Aorta (tissue), 5 donors: ENCODE measurements at regions not wholly inside any gene's neighbourhood (a gene's known extent, or its start where the extent isn't known, plus 50 kb on each side); places are given as distances from the start of the nearest gene placed in this dataset.

Experiments used
- ATAC-seq: fragments of 200-7000 bp; cut with Tn5 transposase; one replicate; pipeline ENCODE4 v1.9.1; 2022; ENCODE audit warnings: moderate library complexity; ENCODE audit not compliant: low FRiP score
- DNase-seq, 2 donors: peaks; one replicate each; pipeline ENCODE4 v3.0.0-alpha.2; 2020
- H3K27ac ChIP-seq, 2 donors: one replicate each; pipeline ENCODE4 v1.5.1; 2013; ENCODE audit warnings: low read length in 2 of 2, mild to moderate bottlenecking in 2 of 2, moderate library complexity in 2 of 2, control low read depth in 1 of 2, inconsistent platforms in 1 of 2, low read depth in 1 of 2
- H3K27me3 ChIP-seq, 2 donors: one replicate each; pipeline ENCODE4 v1.6.1; 2013; ENCODE audit warnings: control low read depth in 1 of 2, low read length in 1 of 2, mild to moderate bottlenecking in 1 of 2, moderate library complexity in 1 of 2; ENCODE audit not compliant: insufficient read depth in 2 of 2, control insufficient read depth in 1 of 2
- H3K36me3 ChIP-seq, 2 donors: one replicate each; pipeline ENCODE4 v1.6.1; 2013; ENCODE audit warnings: control low read depth in 1 of 2, low read length in 1 of 2, mild to moderate bottlenecking in 1 of 2; ENCODE audit not compliant: insufficient read depth in 2 of 2, control insufficient read depth in 1 of 2
- H3K4me1 ChIP-seq, 2 donors: one replicate each; pipeline ENCODE4 v1.6.1; 2013; ENCODE audit warnings: low read length in 2 of 2, control low read depth in 1 of 2, mild to moderate bottlenecking in 1 of 2, moderate library complexity in 1 of 2; ENCODE audit not compliant: insufficient read depth in 2 of 2, control insufficient read depth in 1 of 2
- H3K4me3 ChIP-seq, 2 donors: one replicate each; pipeline ENCODE4 v1.5.1; 2013; ENCODE audit warnings: low read length in 2 of 2, control low read depth in 1 of 2, mild to moderate bottlenecking in 1 of 2
- H3K9me3 ChIP-seq: one replicate; pipeline ENCODE4 v1.6.1; 2013; ENCODE audit warnings: mild to moderate bottlenecking, low read length; ENCODE audit not compliant: control insufficient read depth
- WGBS, 2 donors: extraction: QIAGEN DNeasy Blood & Tissue Kit; methylation state at CpG; one replicate each; pipeline ENCODE4 v1.1.7; 2013; 5-methylcytosine and 5-hydroxymethylcytosine counted together
- intact Hi-C, 2 donors: fragments of 100-400 bp; cut with DNase I; formaldehyde crosslinking; loops; one replicate each; pipeline versions ENCODE4 v1.14.2 to v1.15.0; 2022
- donor health status: healthy with polysubstance abuse.
- donor health status: Bipolar disorder and iron deficiency.
- donor health status: DM: no; HTN: no; CAD: no.
- donor health status: DM: no; HTN: no; CAD: no.
- donor health status: DM: yes; HTN: yes; CAD: no.

DNA sequence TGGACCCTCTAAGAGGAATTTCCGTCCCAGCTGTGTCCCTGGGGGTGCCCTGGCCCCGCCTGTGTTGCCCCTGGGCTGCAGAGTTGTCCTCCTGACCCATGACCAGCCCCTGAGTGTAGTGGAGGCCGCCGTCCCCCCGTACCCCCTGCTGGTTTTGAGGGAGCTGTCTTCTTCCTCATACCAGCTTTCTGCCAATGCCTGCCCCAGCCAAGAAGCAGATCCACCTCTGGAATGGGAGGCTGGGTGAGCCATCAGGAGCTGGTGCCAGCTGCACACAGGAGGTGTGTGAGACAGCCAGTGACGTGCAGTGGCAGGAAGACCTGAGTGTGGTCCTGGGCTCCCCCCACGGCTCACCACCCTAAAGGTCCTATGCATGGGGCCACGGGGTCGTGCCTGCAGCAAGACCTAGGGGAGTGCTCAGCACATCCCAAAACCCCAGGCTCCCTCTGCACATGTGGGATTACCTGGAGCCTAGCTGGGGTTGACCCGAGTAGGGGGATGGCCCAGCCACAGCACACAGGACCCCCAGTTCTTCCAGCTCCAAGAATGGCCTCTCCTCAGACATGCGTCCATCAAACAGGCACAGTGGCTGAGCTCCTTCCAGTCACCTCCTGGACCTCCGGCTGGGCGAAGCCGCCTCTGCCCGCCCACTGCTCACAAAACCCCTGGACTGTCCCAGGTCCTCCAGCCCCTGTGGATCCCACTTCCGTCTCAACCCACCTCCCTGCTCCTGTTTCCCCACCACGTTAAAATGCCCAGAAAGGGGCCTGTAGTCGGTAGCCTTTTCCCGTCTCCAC lies 647.6 kb downstream of the BRD1 start:
- DNase-seq = peak in 1 of 2 donors; percentile 21
- Histone ChIP-seq H3K27me3 (no peaks in the 10 kb centered on the region), H3K27ac (no peak overlapping the region), H3K9me3 (no peaks in the 10 kb centered on the region), H3K36me3 (no peaks in the 10 kb centered on the region), H3K4me3 (no peak overlapping the region), H3K4me1 (no peaks in the 10 kb centered on the region)
- ATAC-seq = no peak
- 78 to 83% methylated on average over 19 of the region's 19 CpGs for WGBS, 2 donors
- intact Hi-C loops = no loop called here

DNA sequence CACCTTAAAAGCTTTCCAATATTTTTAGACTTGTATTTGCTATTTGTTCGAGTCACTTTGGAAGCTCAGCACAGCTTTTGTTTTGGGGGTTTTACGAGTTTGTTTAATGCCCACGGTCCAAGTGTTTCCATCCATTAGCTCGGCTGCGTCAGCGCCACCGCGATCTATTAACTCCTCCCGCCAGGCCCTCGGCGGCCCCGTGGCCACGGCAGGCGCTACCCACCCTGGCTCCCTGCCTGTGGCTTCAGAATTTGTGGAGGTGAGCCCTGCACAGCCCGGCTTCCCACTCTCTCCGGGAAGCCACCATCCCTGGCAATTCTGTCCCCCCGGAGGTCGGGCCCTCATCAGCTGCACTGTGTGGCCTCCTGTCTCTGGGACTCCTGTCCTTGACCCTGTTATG lies 648.5 kb downstream of the BRD1 start:
- no peak overlapping the region for H3K4me3 ChIP-seq
- H3K9me3 ChIP-seq = no peaks in the 10 kb centered on the region
- H3K27me3 ChIP-seq = no peaks in the 10 kb centered on the region
- no peaks in the 10 kb centered on the region for H3K36me3 ChIP-seq
- intact Hi-C loops = no loop called here
- DNase-seq (no peak), ATAC-seq (no peak)
- no peaks in the 10 kb centered on the region for H3K4me1 ChIP-seq
- H3K27ac ChIP-seq = no peak overlapping the region
- 54 to 70% methylated on average over 18 of the region's 18 CpGs for WGBS, 2 donors

DNA sequence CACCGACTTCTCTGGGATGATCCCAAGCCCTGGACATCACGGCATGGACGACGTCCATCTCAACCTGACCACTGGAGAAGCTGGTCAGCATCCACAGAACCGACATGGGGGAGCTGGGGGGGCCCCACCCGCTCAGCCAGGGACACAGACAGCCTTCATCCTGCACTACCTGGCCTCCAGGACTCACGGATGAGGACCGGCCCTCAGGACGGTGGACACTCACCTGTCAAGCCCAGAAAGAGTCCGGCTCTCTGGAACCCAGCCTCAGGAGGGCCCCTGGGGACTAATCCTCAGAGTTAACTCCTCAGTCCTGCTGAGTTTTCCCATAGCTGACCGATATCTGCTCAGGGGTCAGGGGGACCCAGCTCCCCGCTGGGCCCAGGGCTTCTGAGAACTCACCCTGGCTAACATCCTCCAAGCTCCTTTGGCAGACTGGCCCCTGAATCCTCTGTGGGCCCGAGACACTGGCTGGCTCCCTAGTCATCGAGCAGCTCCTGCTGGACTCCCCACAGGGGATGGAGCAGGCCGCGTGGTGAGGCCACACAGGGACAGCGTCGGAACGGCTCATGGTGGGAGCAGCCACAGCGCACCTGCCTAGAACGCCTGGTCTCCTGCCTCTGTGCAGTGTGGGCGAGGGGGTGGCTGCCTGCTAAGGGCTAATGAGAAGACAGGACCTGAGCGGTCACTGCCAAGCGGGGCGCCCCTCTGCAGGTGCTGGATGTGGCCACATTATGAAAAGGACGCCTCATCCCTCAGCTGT lies 649.2 kb downstream of the BRD1 start:
- H3K4me1 ChIP-seq = no peaks in the 10 kb centered on the region
- intact Hi-C loops = no loop called here
- DNase-seq = peak in 1 of 2 donors; percentile 29
- WGBS, 2 donors = 64 to 77% methylated on average over 26 of the region's 26 CpGs
- no peaks in the 10 kb centered on the region for H3K27me3 ChIP-seq
- no peak overlapping the region for H3K4me3 ChIP-seq
- H3K27ac ChIP-seq = no peak overlapping the region
- no peaks in the 10 kb centered on the region for H3K9me3 ChIP-seq
- H3K36me3 ChIP-seq = no peaks in the 10 kb centered on the region
- no peak for ATAC-seq

DNA sequence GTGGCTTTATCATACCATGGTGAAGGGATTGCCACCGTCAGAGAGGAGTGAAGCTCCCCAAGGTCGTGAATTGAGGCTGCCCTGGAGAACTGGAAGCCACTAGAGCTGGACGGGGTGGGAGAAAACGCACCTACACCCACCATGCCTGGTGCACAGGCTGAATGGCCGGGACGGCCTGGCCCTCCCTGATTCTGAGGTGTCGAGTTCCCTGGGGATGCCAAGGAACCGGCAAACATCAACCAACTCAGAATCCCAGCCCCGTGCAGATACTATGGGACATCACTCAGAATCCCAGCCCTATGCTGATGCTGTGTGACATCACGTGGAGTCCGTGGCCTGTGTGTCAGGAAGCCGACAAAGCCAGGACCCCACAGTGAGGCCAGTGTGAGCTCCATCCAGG lies 650.0 kb downstream of the BRD1 start:
- Histone ChIP-seq H3K4me1 (no peaks in the 10 kb centered on the region), H3K27ac (no peak overlapping the region), H3K27me3 (no peaks in the 10 kb centered on the region), H3K36me3 (no peaks in the 10 kb centered on the region), H3K4me3 (no peak overlapping the region), H3K9me3 (no peaks in the 10 kb centered on the region)
- ATAC-seq (no peak), DNase-seq (peak in 1 of 2 donors; percentile 24)
- WGBS, 2 donors = 88 to 93% methylated on average over 12 of the region's 12 CpGs
- intact Hi-C loops = no loop called here

DNA sequence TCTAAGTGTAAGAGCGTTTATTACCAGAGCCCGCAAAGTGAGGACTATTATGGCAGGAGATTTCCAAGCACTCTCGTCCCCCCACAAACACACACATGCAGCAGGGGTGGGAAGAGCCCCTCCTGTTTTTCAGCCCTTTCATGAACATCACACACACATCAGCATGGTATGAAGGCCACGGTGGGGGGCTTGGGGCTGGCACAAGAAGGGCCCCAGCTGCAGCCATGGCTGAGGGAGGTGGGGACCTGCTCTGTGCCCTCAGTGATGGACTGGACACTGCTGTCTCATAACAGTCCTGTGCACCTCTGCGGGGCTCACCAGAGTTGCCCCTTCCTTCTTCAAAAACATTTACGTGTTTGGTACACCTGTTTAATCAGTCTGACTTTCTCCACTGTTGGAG lies 650.7 kb downstream of the BRD1 start:
- H3K27me3 ChIP-seq = no peaks in the 10 kb centered on the region
- no peaks in the 10 kb centered on the region for H3K4me1 ChIP-seq
- ATAC-seq (no peak), DNase-seq (no peak)
- no peak overlapping the region for H3K4me3 ChIP-seq
- no peak overlapping the region for H3K27ac ChIP-seq
- H3K36me3 ChIP-seq = no peaks in the 10 kb centered on the region
- intact Hi-C loops = no loop called here
- H3K9me3 ChIP-seq = no peaks in the 10 kb centered on the region
- WGBS, 2 donors = 86 to 93% methylated on average over 6 of the region's 6 CpGs

DNA sequence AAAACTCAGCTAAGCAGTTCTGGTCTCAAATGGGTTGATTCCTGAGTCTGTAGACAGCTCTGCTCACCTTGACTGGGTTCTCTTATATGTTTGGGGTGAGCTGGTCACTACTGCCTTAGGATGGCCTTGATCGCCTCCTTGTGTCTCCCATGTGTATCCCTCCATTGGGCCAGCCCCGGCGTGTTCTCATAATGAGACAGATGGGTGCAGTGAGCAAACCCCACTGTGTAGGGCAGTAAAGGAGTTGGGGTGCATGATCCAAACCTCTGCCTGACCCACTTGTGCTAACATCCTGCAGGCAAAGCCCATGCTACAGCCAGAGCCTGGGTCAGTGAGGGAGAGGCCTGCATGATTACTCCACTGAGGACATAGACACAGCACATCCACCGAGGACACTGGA lies 657.6 kb downstream of the BRD1 start:
- DNase-seq (peak in 1 of 2 donors; percentile 44), ATAC-seq (no peak)
- intact Hi-C loops = no loop called here
- no peak overlapping the region for H3K27ac ChIP-seq
- no peak overlapping the region for H3K4me3 ChIP-seq
- no peaks in the 10 kb centered on the region for H3K9me3 ChIP-seq
- H3K27me3 ChIP-seq = no peaks in the 10 kb centered on the region
- WGBS, 2 donors = 88 to 90% methylated on average over 4 of the region's 4 CpGs
- no peaks in the 10 kb centered on the region for H3K36me3 ChIP-seq
- no peaks in the 10 kb centered on the region for H3K4me1 ChIP-seq

DNA sequence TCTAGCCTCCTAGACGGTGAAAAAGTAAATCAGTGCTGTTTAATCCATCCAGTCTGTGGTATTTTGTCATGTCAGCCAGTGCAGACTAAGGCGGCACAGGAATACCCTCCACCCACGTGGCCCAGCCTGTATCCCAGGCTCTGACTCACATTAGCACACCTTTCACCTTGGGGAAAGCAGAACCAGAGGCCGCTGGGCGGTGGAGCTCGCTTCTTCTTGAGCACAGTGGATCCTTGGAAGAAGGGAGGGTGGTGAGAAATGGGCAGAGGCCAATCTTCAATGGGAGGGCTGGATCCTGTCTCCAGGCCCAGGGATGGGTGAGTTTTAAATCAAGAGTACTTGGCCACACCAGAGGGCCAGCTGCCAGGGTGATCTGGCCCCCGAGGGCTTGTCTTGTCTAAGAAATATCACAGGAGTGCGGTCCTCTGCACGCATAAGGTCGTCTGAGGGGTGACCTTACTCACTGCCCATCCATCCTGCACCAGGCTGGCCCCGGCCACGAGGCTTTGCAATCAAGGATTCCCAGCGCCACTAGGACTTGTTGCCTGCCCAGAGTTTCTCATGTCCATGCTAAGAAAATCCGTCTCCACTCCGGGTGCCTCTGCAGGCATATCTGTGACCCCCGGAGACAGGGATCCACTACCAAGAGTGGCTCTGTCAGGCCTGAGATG lies 658.5 kb downstream of the BRD1 start:
- peak in 1 of 2 donors; percentile 28 for DNase-seq
- no peak for ATAC-seq
- 79 to 84% methylated on average over 16 of the region's 16 CpGs for WGBS, 2 donors

DNA sequence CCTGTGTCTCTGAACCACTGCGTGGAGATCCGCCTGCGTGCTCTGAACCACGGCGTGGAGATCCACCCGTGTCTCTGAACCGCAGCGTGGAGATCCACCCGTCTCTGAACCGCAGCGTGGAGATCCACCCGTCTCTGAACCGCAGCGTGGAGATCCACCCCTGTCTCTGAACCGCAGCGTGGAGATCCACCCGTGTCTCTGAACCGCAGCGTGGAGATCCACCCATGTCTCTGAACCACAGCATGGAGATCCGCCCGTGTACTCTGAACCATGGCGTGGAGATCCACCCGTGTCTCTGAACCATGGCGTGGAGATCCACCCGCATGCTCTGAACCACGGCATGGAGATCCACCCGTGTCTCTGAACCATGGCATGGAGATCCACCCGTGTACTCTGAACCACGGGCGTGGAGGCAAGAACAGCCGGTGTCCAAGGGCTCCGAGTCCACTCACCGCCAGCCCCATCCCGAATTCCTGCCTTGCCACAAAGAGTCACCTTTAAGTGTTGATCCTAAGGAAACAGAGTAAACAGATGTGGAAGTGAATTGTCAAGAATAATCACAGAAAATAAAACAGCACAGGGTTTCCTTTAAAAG lies 659.4 kb downstream of the BRD1 start:
- 94 to 96% methylated on average over 34 of the region's 34 CpGs for WGBS, 2 donors
- no peak for ATAC-seq
- Histone ChIP-seq H3K9me3 (no peaks in the 10 kb centered on the region), H3K4me1 (no peaks in the 10 kb centered on the region), H3K4me3 (no peak overlapping the region), H3K27ac (no peak overlapping the region), H3K36me3 (no peaks in the 10 kb centered on the region), H3K27me3 (no peaks in the 10 kb centered on the region)
- intact Hi-C loops = no loop called here
- peak in 1 of 2 donors; percentile 59 for DNase-seq

More for the DNA sequence above, 658.5 kb downstream of the BRD1 start:
- H3K4me3 ChIP-seq = no peak overlapping the region
- no peak overlapping the region for H3K27ac ChIP-seq
- H3K9me3 ChIP-seq = no peaks in the 10 kb centered on the region
- H3K36me3 ChIP-seq = no peaks in the 10 kb centered on the region
- H3K4me1 ChIP-seq = no peaks in the 10 kb centered on the region
- H3K27me3 ChIP-seq = no peaks in the 10 kb centered on the region
- intact Hi-C loops = no loop called here
